HepG2 (cell line): ENCODE measurements at regions not wholly inside any gene's neighbourhood (a gene's known extent, or its start where the extent isn't known, plus 50 kb on each side); places are given as distances from the start of the nearest gene placed in this dataset.

ENCODE experiments used
- ATAC-seq: fragments of 200-7000 bp; cut with Tn5 transposase; 3 replicates; pipeline ENCODE4 v1.9.1; 2020; ENCODE audit warnings: mild to moderate bottlenecking, moderate library complexity
- BruUV-seq: library from RNA; stranded (reverse); fragments of 400-500 nt; replicated peaks from 2 replicates; lab custom pipeline; 2021; lab: Mats Ljungman, UMichigan
- CTCF ChIA-PET: fragments of 300-600 bp; formaldehyde crosslinking; extraction: SDS; loops from one replicate; lab custom pipeline; 2021; ENCODE audit warnings: low total read pairs, inconsistent platforms, low intra/inter-chr PET ratio; lab: Yijun Ruan, JAX
- POLR2A ChIA-PET: fragments of 350-600 bp; sonication (Branson Sonifier 250); formaldehyde crosslinking; loops from one replicate; lab custom pipeline; 2020; ENCODE audit warnings: antibody characterized with exemption, inconsistent platforms; lab: Yijun Ruan, JAX
- DNase-seq: peaks from one replicate; pipeline ENCODE4 v3.0.0-alpha.2; 2015; ENCODE audit warnings: low spot score
- FAIRE-seq: peaks from 3 replicates; lab custom pipeline; 2011; peaks lifted over from hg19 to GRCh38; lab: Jason Lieb, UNC
- H2AFZ ChIP-seq: one replicate; pipeline ENCODE4 v1.6.1; 2011; ENCODE audit warnings: low read length, inconsistent platforms
- H3K27ac ChIP-seq: fragments of 300-600 bp; 3 replicates; pipeline ENCODE4 v1.8.0; 2011; ENCODE audit warnings: mixed run types, mild to moderate bottlenecking, mixed read lengths, low read length, inconsistent platforms; ENCODE audit not compliant: insufficient read depth; ENCODE audit errors: extremely low read length
- H3K27me3 ChIP-seq, 2 experiments: fragments of 200-600 bp in 1 of 2; 2 replicates in 1 of 2; 3 replicates in 1 of 2; pipeline versions ENCODE4 v1.6.0 to v1.8.0; 2011; ENCODE audit warnings: low read length in 2 of 2, mild to moderate bottlenecking in 2 of 2, moderate library complexity in 2 of 2, inconsistent platforms in 1 of 2; ENCODE audit not compliant: insufficient read depth in 2 of 2, control insufficient read depth in 1 of 2
- H3K36me3 ChIP-seq, 2 experiments: fragments of 200-600 bp in 1 of 2; replicated peaks in 1 of 2; 2 replicates in 1 of 2; 3 replicates in 1 of 2; pipeline versions ENCODE4 v1.5.1 to v1.8.0; 2011; ENCODE audit warnings: low read length in 2 of 2, inconsistent platforms in 1 of 2; ENCODE audit not compliant: insufficient read depth in 2 of 2, control insufficient read depth in 1 of 2
- H3K4me1 ChIP-seq: 2 replicates; pipeline ENCODE4 v1.5.1; 2012; ENCODE audit warnings: low read length, inconsistent platforms; ENCODE audit not compliant: insufficient read depth
- H3K4me2 ChIP-seq: 2 replicates; pipeline ENCODE4 v1.6.0; 2011; ENCODE audit warnings: low read depth, low read length, inconsistent platforms
- H3K4me3 ChIP-seq, 3 experiments: fragments of 200-600 bp in 1 of 3; sonication (generic), shearing (Covaris generic) in 1 of 3; replicated peaks in 1 of 3; 2 replicates each; pipeline ENCODE4 v1.5.1; 2011 to 2016; ENCODE audit warnings: low read length in 3 of 3, inconsistent platforms in 2 of 3, low read depth in 2 of 3, mild to moderate bottlenecking in 2 of 3, control low read depth in 1 of 3, mixed read lengths in 1 of 3; ENCODE audit not compliant: insufficient read depth in 1 of 3
- H3K79me2 ChIP-seq: one replicate; pipeline ENCODE4 v1.6.1; 2011; ENCODE audit warnings: low read length, inconsistent platforms; ENCODE audit not compliant: insufficient read depth
- H3K9ac ChIP-seq: 2 replicates; pipeline ENCODE4 v1.6.0; 2011; ENCODE audit warnings: mild to moderate bottlenecking, low read depth, low read length, inconsistent platforms; ENCODE audit not compliant: insufficient read depth
- H3K9me3 ChIP-seq: 2 replicates; pipeline ENCODE4 v1.5.1; 2012; ENCODE audit warnings: mild to moderate bottlenecking, low read length
- H4K20me1 ChIP-seq: 2 replicates; pipeline ENCODE4 v1.6.0; 2011; ENCODE audit warnings: inconsistent platforms, mild to moderate bottlenecking, low read length, moderate library complexity; ENCODE audit not compliant: insufficient read depth
- HOXA9 ChIP-seq: sonication (generic); formaldehyde crosslinking; IDR thresholded peaks from 2 replicates; pipeline ENCODE4 v1.8.1; 2022; ENCODE audit warnings: missing genetic modification reagents, mild to moderate bottlenecking, moderate library complexity, borderline replicate concordance
- MAFF ChIP-seq: IDR thresholded peaks from 2 replicates; pipeline ENCODE4 v1.6.1; 2011; ENCODE audit warnings: low read depth, low read length, improper control_type of control experiment
- MAFG ChIP-seq: sonication (generic); formaldehyde crosslinking; IDR thresholded peaks from 2 replicates; pipeline ENCODE4 v1.5.1; 2020; ENCODE audit warnings: mild to moderate bottlenecking, missing genetic modification reagents
- MAFK ChIP-seq, 2 experiments: IDR thresholded peaks in 1 of 2; conservative IDR thresholded peaks in 1 of 2; 2 replicates each; pipeline ENCODE4 v1.6.1; 2011; ENCODE audit warnings: improper control_type of control experiment in 2 of 2, low read length in 2 of 2
- ZNF3 ChIP-seq: IDR thresholded peaks from 2 replicates; pipeline ENCODE4 v1.7.0; 2017; ENCODE audit warnings: inconsistent platforms
- ZNF562 ChIP-seq: sonication (generic); formaldehyde crosslinking; IDR thresholded peaks from 2 replicates; pipeline ENCODE4 v1.8.0; 2022; ENCODE audit warnings: missing genetic modification reagents, borderline replicate concordance
- ZNF724P ChIP-seq: sonication (generic); formaldehyde crosslinking; IDR thresholded peaks from 2 replicates; pipeline ENCODE4 v1.8.0; 2022; ENCODE audit warnings: missing genetic modification reagents, borderline replicate concordance
- ZNF782 ChIP-seq: sonication (generic); formaldehyde crosslinking; IDR thresholded peaks from 2 replicates; pipeline ENCODE4 v1.4.0; 2020; ENCODE audit warnings: missing genetic modification reagents, mild to moderate bottlenecking, borderline replicate concordance
- ZNF83 ChIP-seq: sonication (generic); formaldehyde crosslinking; IDR thresholded peaks from 2 replicates; pipeline ENCODE4 v1.4.0; 2020; ENCODE audit warnings: missing genetic modification reagents, mild to moderate bottlenecking, borderline replicate concordance
- WGBS: methylation state at CpG from one replicate; pipeline ENCODE4 v1.1.6; 2017; ENCODE audit warnings: low lambda C conversion rate; 5-methylcytosine and 5-hydroxymethylcytosine counted together
- in situ Hi-C: cut with HindIII; loops from 2 replicates; pipeline ENCODE4 v1.10.0; 2017; ENCODE audit warnings: low pct_unique_long_range_greater_than_20kb; ENCODE audit not compliant: extremely low pct_ligation_motif_present
- intact Hi-C: fragments of 100-400 bp; cut with micrococcal nuclease; formaldehyde crosslinking; loops from one replicate; pipeline ENCODE4 v1.10.0; 2022; ENCODE audit not compliant: unreplicated experiment

DNA sequence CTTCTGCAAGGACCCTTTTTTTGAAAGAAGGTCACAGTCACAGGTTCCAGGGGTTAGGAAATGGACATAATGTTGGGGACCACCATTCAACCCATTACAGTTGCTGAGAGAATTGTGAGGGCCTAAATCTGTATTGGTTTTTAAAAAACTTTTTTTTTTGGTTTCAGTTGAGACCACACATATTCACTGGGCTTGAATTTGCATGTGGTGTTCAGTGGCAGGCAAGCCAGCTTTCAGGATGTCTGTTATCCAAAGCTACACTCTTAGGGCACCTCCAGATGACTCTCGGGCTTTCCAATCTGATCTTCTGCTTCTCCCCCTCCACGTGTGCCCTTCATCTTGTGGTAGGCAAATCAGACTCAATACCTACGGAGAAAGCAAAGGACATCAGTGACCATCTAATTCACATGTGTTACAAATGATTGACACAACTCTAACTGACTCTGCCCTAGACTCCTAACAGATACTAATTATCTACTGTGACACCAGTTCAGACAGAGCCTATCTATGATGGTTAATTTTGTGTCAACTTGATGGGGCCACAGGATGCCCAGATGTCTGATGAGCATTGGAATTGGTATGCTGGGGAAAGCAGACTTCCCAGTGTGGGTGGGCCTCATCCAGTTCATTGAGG is 93.3 kb upstream of the ELMO1 start:
- no peaks in the 10 kb centered on the region for H3K79me2 ChIP-seq
- WGBS: 2% methylated on average over 3 of the region's 3 CpGs
- CTCF ChIA-PET: no interaction called here

GRCh38 chr7:37545619-37546534 is 97.2 kb upstream of the ELMO1 start:
- in situ Hi-C loops (no loop called here), intact Hi-C loops (no loop called here)
- WGBS: 23% methylated on average over 7 of the region's 7 CpGs
- Histone ChIP-seq H3K36me3 (no peaks in the 10 kb centered on the region), H3K4me1 (no peaks in the 10 kb centered on the region), H3K9ac (no peak overlapping the region), H3K27me3 (peaks cover 0 to 4% of the 10 kb centered on the region in 2 experiments; a peak in 1 of 5 replicates), H3K4me3 (no peak overlapping the region), H3K27ac (no peak overlapping the region), H3K9me3 (no peaks in the 10 kb centered on the region), H3K4me2 (no peak overlapping the region), H4K20me1 (no peaks in the 10 kb centered on the region), H2AFZ (no peak overlapping the region), H3K79me2 (no peaks in the 10 kb centered on the region)
- peak; percentile 90 for TF ChIP-seq MAFF
- no peak for TF ChIP-seq ZNF3 (CRISPR knock-in tag)
- peak; percentile 86 to 92 for TF ChIP-seq MAFK (conservative IDR thresholded peaks at IDR 0.05 in 1 of 2, IDR thresholded peaks at IDR 0.05 in 1 of 2; ENCODE audit: low read length in 2 of 2)
- ChIA-PET CTCF (no interaction called here), POLR2A (no interaction called here)
- no peak for DNase-seq
- ATAC-seq: no peak
- no peak for FAIRE-seq
- no TSS peak for BruUV-seq

More for the DNA sequence above, 93.3 kb upstream of the ELMO1 start:
- H3K36me3 ChIP-seq: no peaks in the 10 kb centered on the region
- POLR2A ChIA-PET: no interaction called here
- no peaks in the 10 kb centered on the region for H3K4me1 ChIP-seq
- no peaks in the 10 kb centered on the region for H3K9me3 ChIP-seq
- in situ Hi-C loops: no loop called here
- no peak for DNase-seq
- ATAC-seq: no peak
- FAIRE-seq: no peak
- no peaks in the 10 kb centered on the region for H4K20me1 ChIP-seq
- H3K4me3 ChIP-seq: no peak overlapping the region
- BruUV-seq: no TSS peak
- H2AFZ ChIP-seq: no peak overlapping the region
- H3K4me2 ChIP-seq: no peak overlapping the region
- intact Hi-C loops: no loop called here
- H3K27me3 ChIP-seq: no peaks in the 10 kb centered on the region
- H3K9ac ChIP-seq: no peak overlapping the region
- no peak overlapping the region for H3K27ac ChIP-seq
- TF ChIP-seq ZNF724P (CRISPR knock-in tag): no peak
- TF ChIP-seq MAFG (CRISPR knock-in tag): no peak
- TF ChIP-seq HOXA9 (CRISPR knock-in tag): no peak
- TF ChIP-seq ZNF83 (CRISPR knock-in tag): no peak
- TF ChIP-seq ZNF562 (CRISPR knock-in tag): no peak
- no peak for TF ChIP-seq ZNF782 (CRISPR knock-in tag)
- TF ChIP-seq, all 625 proteins: peak for 0
